ENCODE measurements at regions not wholly inside any gene's neighbourhood (a gene's known extent, or its start where the extent isn't known, plus 50 kb on each side); places are given as distances from the start of the nearest gene placed in this dataset.

DNA sequence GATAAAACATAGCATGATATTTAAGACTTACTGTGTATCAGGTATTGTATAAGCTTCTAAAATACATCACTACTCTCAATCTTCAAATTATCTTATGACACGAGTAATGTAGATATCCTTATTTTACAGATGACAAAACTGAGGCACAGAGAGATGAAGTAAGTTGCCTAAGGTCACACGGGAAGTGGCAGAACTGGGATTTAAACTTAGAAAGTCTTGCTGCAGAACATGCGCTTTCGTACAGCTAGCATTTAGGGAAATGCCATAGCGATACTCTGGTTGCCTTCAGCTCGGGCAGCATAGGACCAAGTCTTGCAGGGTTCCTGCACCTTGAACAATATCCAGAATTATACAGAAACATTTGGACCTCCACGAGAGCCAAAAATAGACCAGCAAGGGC, 162.4 kb downstream of the BRMS1L start:
- no peak overlapping the region for H3K4me3 ChIP-seq (ENCODE audit: low read depth, poor library complexity, severe bottlenecking)
- TF ChIP-seq POLR2A (IDR thresholded peaks at IDR 0.05) = no peak
- TF ChIP-seq, protein P1, sequence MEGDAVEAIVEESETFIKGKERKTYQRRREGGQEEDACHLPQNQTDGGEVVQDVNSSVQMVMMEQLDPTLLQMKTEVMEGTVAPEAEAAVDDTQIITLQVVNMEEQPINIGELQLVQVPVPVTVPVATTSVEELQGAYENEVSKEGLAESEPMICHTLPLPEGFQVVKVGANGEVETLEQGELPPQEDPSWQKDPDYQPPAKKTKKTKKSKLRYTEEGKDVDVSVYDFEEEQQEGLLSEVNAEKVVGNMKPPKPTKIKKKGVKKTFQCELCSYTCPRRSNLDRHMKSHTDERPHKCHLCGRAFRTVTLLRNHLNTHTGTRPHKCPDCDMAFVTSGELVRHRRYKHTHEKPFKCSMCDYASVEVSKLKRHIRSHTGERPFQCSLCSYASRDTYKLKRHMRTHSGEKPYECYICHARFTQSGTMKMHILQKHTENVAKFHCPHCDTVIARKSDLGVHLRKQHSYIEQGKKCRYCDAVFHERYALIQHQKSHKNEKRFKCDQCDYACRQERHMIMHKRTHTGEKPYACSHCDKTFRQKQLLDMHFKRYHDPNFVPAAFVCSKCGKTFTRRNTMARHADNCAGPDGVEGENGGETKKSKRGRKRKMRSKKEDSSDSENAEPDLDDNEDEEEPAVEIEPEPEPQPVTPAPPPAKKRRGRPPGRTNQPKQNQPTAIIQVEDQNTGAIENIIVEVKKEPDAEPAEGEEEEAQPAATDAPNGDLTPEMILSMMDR (IDR thresholded peaks at IDR 0.05) = no peak
- 89 to 90% methylated on average over 7 of the region's 7 CpGs for WGBS, 2 donors
- no peak for DNase-seq (ENCODE audit: low spot score in 2 of 2)
- intact Hi-C loops (cut with DNase I; ENCODE audit: low total_unique reads) = no loop called here

DNA sequence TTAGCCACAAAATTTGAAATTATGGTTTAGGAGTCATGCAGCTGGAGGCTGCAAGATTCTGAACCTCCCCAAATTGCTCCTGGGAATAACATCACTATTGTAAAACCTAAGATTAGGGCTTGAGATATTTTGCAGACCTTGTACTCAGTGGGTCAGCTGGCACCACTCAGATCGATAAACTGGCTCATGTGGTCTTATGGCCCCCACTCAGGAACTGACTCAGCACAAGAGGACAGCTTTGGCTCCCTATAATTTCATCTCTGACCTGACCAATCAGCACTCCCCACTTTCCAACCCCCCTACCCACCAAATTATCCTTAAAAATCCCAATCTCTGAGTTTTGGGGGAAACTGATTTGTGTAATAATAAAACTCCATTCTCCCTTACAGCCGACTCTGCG, 161.6 kb downstream of the BRMS1L start:
- TF ChIP-seq, protein P1 (IDR thresholded peaks at IDR 0.05) = no peak
- H3K4me3 ChIP-seq (ENCODE audit: low read depth, poor library complexity, severe bottlenecking) = no peak overlapping the region
- DNase-seq (ENCODE audit: low spot score in 2 of 2) = no peak
- WGBS, 2 donors = 80 to 82% methylated on average over 3 of the region's 3 CpGs
- intact Hi-C loops (cut with DNase I; ENCODE audit: low total_unique reads) = no loop called here

DNA sequence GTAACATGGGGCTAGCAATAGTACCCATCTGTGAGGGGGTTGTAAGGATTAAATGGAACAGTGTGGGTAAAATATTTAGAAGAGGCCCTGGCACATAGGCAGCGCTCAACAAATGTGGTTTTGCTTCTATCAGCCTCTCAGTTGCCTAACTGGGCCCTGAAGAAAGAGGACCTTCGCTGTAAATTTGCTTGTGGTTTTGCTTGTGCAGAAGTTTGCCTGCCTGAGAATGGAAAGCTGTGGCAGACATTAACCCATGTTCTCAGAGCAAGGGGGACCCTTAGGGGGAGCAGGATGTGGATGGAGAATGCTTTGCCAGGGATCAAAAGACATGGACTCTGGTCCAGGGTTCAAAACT, 160.1 kb downstream of the BRMS1L start:
- no peak overlapping the region for H3K4me3 ChIP-seq (ENCODE audit: low read depth, poor library complexity, severe bottlenecking)
- DNase-seq (ENCODE audit: low spot score in 2 of 2) = no peak
- WGBS, 2 donors = 69 to 81% methylated on average over 2 of the region's 2 CpGs
- TF ChIP-seq, protein P1 (IDR thresholded peaks at IDR 0.05) = no peak
- no peak for TF ChIP-seq POLR2A (IDR thresholded peaks at IDR 0.05)
- intact Hi-C loops (cut with DNase I; ENCODE audit: low total_unique reads) = no loop called here

DNA sequence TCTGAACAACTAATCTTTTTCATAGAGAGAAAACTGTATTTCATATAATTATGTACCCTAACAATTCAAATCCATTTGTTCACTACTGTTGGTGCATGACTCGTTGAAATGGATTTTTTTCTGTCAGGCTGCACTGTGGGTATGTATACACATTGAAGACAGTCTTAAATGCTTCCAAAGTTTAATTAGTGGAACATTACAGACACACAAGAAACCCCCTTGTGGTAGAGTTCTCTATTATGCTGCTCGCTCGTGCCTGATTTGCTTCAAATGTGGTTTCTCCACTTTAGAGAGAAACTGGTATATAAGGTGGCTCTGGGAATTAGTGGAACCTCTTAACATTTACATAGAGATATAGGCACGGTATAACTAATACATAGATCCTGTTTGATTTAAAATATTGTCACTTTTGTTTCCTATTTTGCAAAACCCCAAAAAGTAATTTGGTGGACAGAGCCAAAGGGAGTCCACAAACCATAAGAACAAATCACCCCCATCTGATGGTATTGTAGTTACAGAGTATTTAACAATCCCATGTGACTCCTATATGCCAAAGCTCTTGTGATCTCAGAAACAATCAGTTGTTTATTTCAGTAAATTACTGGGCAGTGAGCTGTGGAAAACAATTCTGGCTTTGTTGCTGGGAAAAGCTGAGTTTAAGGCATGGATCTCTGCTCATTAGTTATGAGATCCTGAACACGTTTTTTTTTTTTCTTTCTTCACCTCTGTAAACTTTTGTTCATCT, 159.5 kb downstream of the BRMS1L start:
- intact Hi-C loops (cut with DNase I; ENCODE audit: low total_unique reads) = no loop called here
- TF ChIP-seq POLR2A (IDR thresholded peaks at IDR 0.05) = no peak
- no peak overlapping the region for H3K4me3 ChIP-seq (ENCODE audit: low read depth, poor library complexity, severe bottlenecking)
- DNase-seq (ENCODE audit: low spot score in 2 of 2) = no peak
- 46 to 52% methylated on average over 5 of the region's 5 CpGs for WGBS, 2 donors

DNA sequence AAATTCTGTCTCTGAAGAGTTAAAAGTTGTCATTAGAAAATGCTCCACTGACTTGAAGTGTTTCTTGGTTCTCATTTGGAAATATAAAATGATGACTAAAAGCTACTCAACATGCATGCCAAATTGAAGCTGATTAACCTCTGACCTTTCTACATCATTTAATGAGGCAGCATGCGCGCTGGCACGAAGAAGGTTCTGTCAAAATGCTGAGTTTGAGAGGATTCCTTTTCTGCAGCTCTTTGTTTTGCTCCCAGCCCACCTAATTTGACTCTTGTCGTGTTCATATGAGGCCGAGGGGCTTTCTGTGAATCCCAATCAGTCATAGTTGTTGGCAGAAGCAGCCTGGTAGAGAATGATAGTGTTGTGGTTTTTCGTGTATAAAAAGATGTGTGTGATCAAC, 153.4 kb downstream of the BRMS1L start:
- no peak for DNase-seq (ENCODE audit: low spot score in 2 of 2)
- WGBS, 2 donors = 52 to 63% methylated on average over 6 of the region's 6 CpGs
- TF ChIP-seq, protein P1 (IDR thresholded peaks at IDR 0.05) = no peak
- TF ChIP-seq POLR2A (IDR thresholded peaks at IDR 0.05) = no peak
- intact Hi-C loops (cut with DNase I; ENCODE audit: low total_unique reads) = no loop called here
- no peak overlapping the region for H3K4me3 ChIP-seq (ENCODE audit: low read depth, poor library complexity, severe bottlenecking)

DNA sequence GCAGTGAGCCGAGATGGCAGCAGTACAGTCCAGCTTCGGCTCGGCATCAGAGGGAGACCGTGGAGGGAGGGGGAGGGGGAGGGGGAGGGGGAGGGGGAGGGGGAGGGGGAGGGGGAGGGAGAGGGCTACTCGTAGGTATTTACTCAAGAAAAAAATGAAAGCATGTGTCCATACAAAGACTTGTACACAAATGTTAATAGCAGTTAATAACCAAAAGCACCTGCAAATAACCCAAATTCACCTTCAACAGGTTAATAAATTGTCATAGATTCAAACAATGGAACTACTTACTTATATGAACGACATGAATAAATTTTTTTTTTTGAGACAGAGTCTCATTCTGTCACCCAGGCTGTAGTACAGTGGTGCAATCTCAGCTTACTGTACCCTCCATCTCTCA, 152.4 kb downstream of the BRMS1L start:
- intact Hi-C loops (cut with DNase I; ENCODE audit: low total_unique reads) = no loop called here
- no peak overlapping the region for H3K4me3 ChIP-seq (ENCODE audit: low read depth, poor library complexity, severe bottlenecking)
- TF ChIP-seq POLR2A (IDR thresholded peaks at IDR 0.05) = no peak
- TF ChIP-seq, protein P1 (IDR thresholded peaks at IDR 0.05) = no peak
- DNase-seq (ENCODE audit: low spot score in 2 of 2) = no peak
- 38 to 76% methylated on average over 2 to 3 of the region's 6 CpGs for WGBS, 2 donors

All from lower leg skin (tissue), 4 donors.